ENCODE measurements at regions not wholly inside any gene's neighbourhood (a gene's known extent, or its start where the extent isn't known, plus 50 kb on each side); places are given as distances from the start of the nearest gene placed in this dataset.

- no peak for TF ChIP-seq CTCF (conservative IDR thresholded peaks at IDR 0.05 in 1 of 2, IDR thresholded peaks at IDR 0.05 in 1 of 2; ENCODE audit: extremely low read depth in 1 of 2, insufficient read depth in 1 of 2, low read depth in 1 of 2, low read length in 2 of 2)
- no peak for TF ChIP-seq EZH2 (IDR thresholded peaks at IDR 0.05; ENCODE audit: borderline replicate concordance, low read length)
These were observed 277.5 kb upstream of the DYNLRB2 start for GRCh38 chr16:80263181-80263823.
